ENCODE measurements at regions not wholly inside any gene's neighbourhood (a gene's known extent, or its start where the extent isn't known, plus 50 kb on each side); places are given as distances from the start of the nearest gene placed in this dataset.

- H3K27me3 ChIP-seq (ENCODE audit: control insufficient read depth, insufficient read depth, low read length), result no peaks in the 10 kb centered on the region
- no peaks in the 10 kb centered on the region for H3K36me3 ChIP-seq (ENCODE audit: control insufficient read depth, insufficient read depth, low read length)
- no peak overlapping the region for H3K4me3 ChIP-seq (replicated peaks in 1 of 4; ENCODE audit: control extremely low read depth in 1 of 4, insufficient read depth in 1 of 4, low read depth in 3 of 4, low read length in 4 of 4)
- no peaks in the 10 kb centered on the region for H3K4me1 ChIP-seq (ENCODE audit: control insufficient read depth, extremely low read depth, insufficient read depth, low read length)
- no peak overlapping the region for H3K9ac ChIP-seq (ENCODE audit: insufficient read depth, low read length)
- TF ChIP-seq EZH2 (IDR thresholded peaks at IDR 0.05; ENCODE audit: low read length, missing control alignments) (no peak), CTCF (conservative IDR thresholded peaks at IDR 0.05 in 1 of 2, IDR thresholded peaks at IDR 0.05 in 1 of 2; ENCODE audit: low read depth in 1 of 2, low read length in 2 of 2) (no peak)
- no peak overlapping the region for H3K4me2 ChIP-seq (ENCODE audit: extremely low read depth, insufficient read depth, low read length)
- H3K9me3 ChIP-seq (ENCODE audit: control insufficient read depth, insufficient read depth, low read depth, low read length), result no peaks in the 10 kb centered on the region
- no peak overlapping the region for H3K27ac ChIP-seq (ENCODE audit: insufficient read depth, low read length)
- no peaks in the 10 kb centered on the region for H3K79me2 ChIP-seq (ENCODE audit: control insufficient read depth, insufficient read depth, low read length)
- no peaks in the 10 kb centered on the region for H4K20me1 ChIP-seq (ENCODE audit: control insufficient read depth, extremely low read depth, insufficient read depth, low read length)
- no peak overlapping the region for H2AFZ ChIP-seq (ENCODE audit: low read length)
- DNase-seq (ENCODE audit: low read depth in 2 of 2), result no peak
Observed at GRCh38 chr15:77712438-77712837, 79.7 kb upstream of the LINGO1 start.

GRCh38 chr15:77710637-77711036, 77.9 kb upstream of the LINGO1 start:
- H3K4me1 ChIP-seq (ENCODE audit: control insufficient read depth, extremely low read depth, insufficient read depth, low read length), result no peaks in the 10 kb centered on the region
- no peak for DNase-seq (ENCODE audit: low read depth in 2 of 2)
- H3K9me3 ChIP-seq (ENCODE audit: control insufficient read depth, insufficient read depth, low read depth, low read length), result no peaks in the 10 kb centered on the region
- H4K20me1 ChIP-seq (ENCODE audit: control insufficient read depth, extremely low read depth, insufficient read depth, low read length), result no peaks in the 10 kb centered on the region
- H3K79me2 ChIP-seq (ENCODE audit: control insufficient read depth, insufficient read depth, low read length), result no peaks in the 10 kb centered on the region
- no peak overlapping the region for H3K27ac ChIP-seq (ENCODE audit: insufficient read depth, low read length)
- no peaks in the 10 kb centered on the region for H3K27me3 ChIP-seq (ENCODE audit: control insufficient read depth, insufficient read depth, low read length)
- TF ChIP-seq EZH2 (IDR thresholded peaks at IDR 0.05; ENCODE audit: low read length, missing control alignments) (no peak), CTCF (conservative IDR thresholded peaks at IDR 0.05 in 1 of 2, IDR thresholded peaks at IDR 0.05 in 1 of 2; ENCODE audit: low read depth in 1 of 2, low read length in 2 of 2) (no peak)
- no peaks in the 10 kb centered on the region for H3K36me3 ChIP-seq (ENCODE audit: control insufficient read depth, insufficient read depth, low read length)
- no peak overlapping the region for H3K4me3 ChIP-seq (replicated peaks in 1 of 4; ENCODE audit: control extremely low read depth in 1 of 4, insufficient read depth in 1 of 4, low read depth in 3 of 4, low read length in 4 of 4)
- H3K4me2 ChIP-seq (ENCODE audit: extremely low read depth, insufficient read depth, low read length), result no peak overlapping the region
- H3K9ac ChIP-seq (ENCODE audit: insufficient read depth, low read length), result no peak overlapping the region
- H2AFZ ChIP-seq (ENCODE audit: low read length), result no peak overlapping the region

GRCh38 chr15:77710206-77710605, 77.5 kb upstream of the LINGO1 start:
- DNase-seq (ENCODE audit: low read depth in 2 of 2), result no peak
- H3K36me3 ChIP-seq (ENCODE audit: control insufficient read depth, insufficient read depth, low read length), result no peaks in the 10 kb centered on the region
- TF ChIP-seq CTCF (conservative IDR thresholded peaks at IDR 0.05 in 1 of 2, IDR thresholded peaks at IDR 0.05 in 1 of 2; ENCODE audit: low read depth in 1 of 2, low read length in 2 of 2), result no peak
- no peak for TF ChIP-seq EZH2 (IDR thresholded peaks at IDR 0.05; ENCODE audit: low read length, missing control alignments)

More at GRCh38 chr15:77710206-77710605, 77.5 kb upstream of the LINGO1 start:
- Histone ChIP-seq H2AFZ (ENCODE audit: low read length) (no peak overlapping the region), H3K9me3 (ENCODE audit: control insufficient read depth, insufficient read depth, low read depth, low read length) (no peaks in the 10 kb centered on the region), H3K27me3 (ENCODE audit: control insufficient read depth, insufficient read depth, low read length) (no peaks in the 10 kb centered on the region), H3K4me1 (ENCODE audit: control insufficient read depth, extremely low read depth, insufficient read depth, low read length) (no peaks in the 10 kb centered on the region), H3K9ac (ENCODE audit: insufficient read depth, low read length) (no peak overlapping the region), H3K4me3 (replicated peaks in 1 of 4; ENCODE audit: control extremely low read depth in 1 of 4, insufficient read depth in 1 of 4, low read depth in 3 of 4, low read length in 4 of 4) (no peak overlapping the region), H3K27ac (ENCODE audit: insufficient read depth, low read length) (no peak overlapping the region), H4K20me1 (ENCODE audit: control insufficient read depth, extremely low read depth, insufficient read depth, low read length) (no peaks in the 10 kb centered on the region), H3K79me2 (ENCODE audit: control insufficient read depth, insufficient read depth, low read length) (no peaks in the 10 kb centered on the region), H3K4me2 (ENCODE audit: extremely low read depth, insufficient read depth, low read length) (no peak overlapping the region)
